Sigmoid colon (tissue), 3 donors: ENCODE measurements at regions not wholly inside any gene's neighbourhood (a gene's known extent, or its start where the extent isn't known, plus 50 kb on each side); places are given as distances from the start of the nearest gene placed in this dataset.
"Not testable (repeated sequence)": the region's sequence is repeated elsewhere in the genome, so short reads cannot be mapped to it uniquely, and the experiment has no call there.

Experiments used
- CTCF ChIP-seq, 4 experiments: fragments of 450-650 bp in 3 of 4; fragments of 200-600 bp in 1 of 4; IDR thresholded peaks; one replicate each; pipeline ENCODE4 v1.5.1; 2016 to 2019; ENCODE audit warnings: antibody characterized with exemption in 4 of 4, mild to moderate bottlenecking in 3 of 4, moderate library complexity in 2 of 4
- POLR2A ChIP-seq, 2 donors: fragments of 450-650 bp; IDR thresholded peaks; one replicate each; pipeline ENCODE4 v1.6.1; 2016; ENCODE audit warnings: antibody characterized with exemption in 2 of 2, mild to moderate bottlenecking in 2 of 2, moderate library complexity in 2 of 2

- not testable (repeated sequence) for TF ChIP-seq CTCF, POLR2A (IDR thresholded peaks at IDR 0.05)
Measured at GRCh38 chr14:106475214-106475613, 948.8 kb downstream of the TMEM121 start.
